HG03469 (cell line): ENCODE measurements at regions not wholly inside any gene's neighbourhood (a gene's known extent, or its start where the extent isn't known, plus 50 kb on each side); places are given as distances from the start of the nearest gene placed in this dataset.
"Not testable (repeated sequence)": the region's sequence is repeated elsewhere in the genome, so short reads cannot be mapped to it uniquely, and the experiment has no call there.

Source experiments
- ATAC-seq: cut with Tn5 transposase; IDR thresholded peaks from one replicate; pipeline ENCODE4 v1.9.1; 2021; ENCODE audit warnings: mild to moderate bottlenecking, moderate library complexity, moderate number of reproducible peaks; ENCODE audit not compliant: unreplicated experiment

GRCh38 chr7:37598824-37599223 is 84.7 kb upstream of the GPR141 start:
- ATAC-seq, result no peak

GRCh38 chr7:37601321-37601720 is 82.2 kb upstream of the GPR141 start:
- ATAC-seq, result no peak

DNA sequence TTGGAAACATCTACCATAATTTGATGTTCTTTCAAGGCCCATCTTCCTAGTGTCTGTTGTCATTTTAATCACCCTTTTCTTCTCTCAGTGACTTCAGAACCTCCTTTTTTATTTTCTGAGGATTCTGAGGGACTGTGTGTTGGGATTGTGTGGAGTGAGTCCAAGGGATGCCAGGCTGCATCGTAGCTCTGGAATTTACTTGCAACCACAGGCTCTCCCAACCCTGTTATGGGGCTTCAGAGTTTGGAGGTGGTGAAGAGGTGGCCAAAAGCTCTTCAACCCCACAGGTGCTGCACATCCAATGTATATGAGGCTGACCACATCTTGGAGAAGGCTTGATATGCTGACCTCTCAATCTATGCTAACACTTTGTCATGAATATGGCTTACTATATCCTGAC is 79.5 kb upstream of the GPR141 start:
- no peak for ATAC-seq

- not testable (repeated sequence) for ATAC-seq
Measured at GRCh38 chr7:37617406-37617805, 66.2 kb upstream of the GPR141 start.

- no peak for ATAC-seq
Measured at GRCh38 chr7:37633048-37633447, 50.5 kb upstream of the GPR141 start.
